RWPE1 (cell line): ENCODE measurements at regions not wholly inside any gene's neighbourhood (a gene's known extent, or its start where the extent isn't known, plus 50 kb on each side); places are given as distances from the start of the nearest gene placed in this dataset.

ENCODE experiments used
- CTCF ChIA-PET: fragments of 350-600 bp; sonication (Branson Sonifier 250); formaldehyde crosslinking; extraction: SDS; loops from one replicate; lab custom pipeline; 2021; lab: Yijun Ruan, JAX
- POLR2A ChIA-PET: fragments of 400-600 bp; formaldehyde crosslinking; extraction: SDS; loops from one replicate; lab custom pipeline; 2020; ENCODE audit warnings: antibody characterized with exemption; ENCODE audit not compliant: low non-redundant PET; lab: Yijun Ruan, JAX
- DNase-seq: peaks from one replicate; pipeline ENCODE4 v3.0.0; 2012; ENCODE audit warnings: low spot score
- H3K27ac ChIP-seq: fragments of 450-650 bp; 2 replicates; pipeline ENCODE4 v1.5.1; 2017
- TF ChIP-seq, protein P1 (sequence below): fragments of 450-650 bp; conservative IDR thresholded peaks from 2 replicates; pipeline ENCODE4 v1.5.1; 2017; ENCODE audit warnings: low read depth, mild to moderate bottlenecking

DNA sequence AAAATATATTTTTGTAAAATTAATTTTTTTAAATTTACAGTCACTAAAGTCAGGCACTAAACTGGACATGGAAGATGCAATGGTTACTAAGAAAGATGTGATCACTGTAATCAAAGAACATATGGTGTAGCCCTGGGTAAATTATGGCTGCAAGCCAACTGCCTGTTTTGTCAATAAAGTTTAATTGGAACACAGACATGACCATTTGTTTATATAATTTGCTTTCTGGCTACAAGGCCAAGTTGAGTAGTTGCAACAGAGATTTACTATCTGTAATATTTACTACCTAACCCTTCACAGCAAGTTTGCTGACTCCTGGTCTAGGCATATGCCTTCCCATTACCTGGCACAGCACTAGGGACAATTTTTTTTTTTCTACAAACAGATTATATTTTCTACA lies 448.9 kb downstream of the ADRA2A start:
- POLR2A ChIA-PET, result no interaction called here
- CTCF ChIA-PET, result no interaction called here
- no peak for DNase-seq
- H3K27ac ChIP-seq, result no peak overlapping the region
- TF ChIP-seq, protein P1, sequence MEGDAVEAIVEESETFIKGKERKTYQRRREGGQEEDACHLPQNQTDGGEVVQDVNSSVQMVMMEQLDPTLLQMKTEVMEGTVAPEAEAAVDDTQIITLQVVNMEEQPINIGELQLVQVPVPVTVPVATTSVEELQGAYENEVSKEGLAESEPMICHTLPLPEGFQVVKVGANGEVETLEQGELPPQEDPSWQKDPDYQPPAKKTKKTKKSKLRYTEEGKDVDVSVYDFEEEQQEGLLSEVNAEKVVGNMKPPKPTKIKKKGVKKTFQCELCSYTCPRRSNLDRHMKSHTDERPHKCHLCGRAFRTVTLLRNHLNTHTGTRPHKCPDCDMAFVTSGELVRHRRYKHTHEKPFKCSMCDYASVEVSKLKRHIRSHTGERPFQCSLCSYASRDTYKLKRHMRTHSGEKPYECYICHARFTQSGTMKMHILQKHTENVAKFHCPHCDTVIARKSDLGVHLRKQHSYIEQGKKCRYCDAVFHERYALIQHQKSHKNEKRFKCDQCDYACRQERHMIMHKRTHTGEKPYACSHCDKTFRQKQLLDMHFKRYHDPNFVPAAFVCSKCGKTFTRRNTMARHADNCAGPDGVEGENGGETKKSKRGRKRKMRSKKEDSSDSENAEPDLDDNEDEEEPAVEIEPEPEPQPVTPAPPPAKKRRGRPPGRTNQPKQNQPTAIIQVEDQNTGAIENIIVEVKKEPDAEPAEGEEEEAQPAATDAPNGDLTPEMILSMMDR, result no peak

- DNase-seq, result no peak
- ChIA-PET POLR2A (no interaction called here), CTCF (interaction anchor here (0.8 kb wide), 1 partner anchor 30 kb away, joined by 4 read pairs; no protein-coding TSS in a partner anchor)
- H3K27ac ChIP-seq, result no peak overlapping the region
- TF ChIP-seq, protein P1, result no peak
Observed at GRCh38 chr10:111531690-111532089, 454.9 kb downstream of the ADRA2A start.

DNA sequence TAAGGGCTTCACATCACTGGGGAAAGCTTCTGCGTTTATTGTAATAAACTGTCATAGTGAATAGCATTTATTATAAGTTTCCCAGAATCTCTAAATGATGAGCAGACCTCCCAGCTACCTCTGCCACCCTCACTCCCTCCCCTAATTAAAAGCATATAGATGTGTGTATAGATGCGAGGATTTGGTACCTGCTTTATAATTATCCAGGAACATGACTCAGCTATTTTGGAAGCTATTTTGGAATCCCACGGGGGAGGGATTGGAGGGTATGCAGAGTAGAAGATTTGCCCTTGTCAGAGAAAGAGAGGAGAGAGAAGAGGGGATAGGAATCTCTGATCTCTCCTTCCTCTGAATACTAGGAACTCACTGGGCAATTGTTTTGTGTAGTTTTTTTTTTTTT lies 455.3 kb downstream of the ADRA2A start:
- TF ChIP-seq, protein P1, result no peak
- ChIA-PET POLR2A (no interaction called here), CTCF (interaction anchor here (0.6 to 0.8 kb wide), 3 partner anchors 29 to 81 kb away, joined by 3 to 5 read pairs (median 4); no protein-coding TSS in a partner anchor)
- no peak for DNase-seq
- H3K27ac ChIP-seq, result no peak overlapping the region

- H3K27ac ChIP-seq, result no peak overlapping the region
- no peak for DNase-seq
- POLR2A ChIA-PET, result no interaction called here
- TF ChIP-seq, protein P1, result no peak
- CTCF ChIA-PET, result interaction anchor here (0.7 kb wide), 1 partner anchor 15 kb away, joined by 6 read pairs; no protein-coding TSS in a partner anchor
Observed at GRCh38 chr10:111539246-111539645, 462.4 kb downstream of the ADRA2A start.

DNA sequence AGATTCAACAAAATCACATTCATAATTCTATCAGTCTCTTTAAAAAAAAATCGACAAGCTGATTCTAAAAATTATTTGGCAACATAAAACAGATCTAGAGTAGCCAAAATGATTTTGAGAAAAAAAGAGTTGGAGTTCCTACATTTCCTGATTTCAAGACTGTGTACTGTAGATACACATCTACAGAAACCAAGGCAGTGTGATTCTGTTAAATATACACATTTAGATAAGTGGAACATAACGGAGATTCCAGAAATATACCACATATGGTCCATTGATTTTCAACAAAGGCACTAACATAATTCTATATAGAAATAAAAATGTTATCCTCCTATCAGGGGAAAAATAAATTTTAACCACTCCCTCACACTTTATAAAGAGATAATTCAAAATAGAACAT lies 467.0 kb downstream of the ADRA2A start:
- POLR2A ChIA-PET, result no interaction called here
- CTCF ChIA-PET, result no interaction called here
- no peak for DNase-seq
- TF ChIP-seq, protein P1, result no peak
- H3K27ac ChIP-seq, result no peak overlapping the region

GRCh38 chr10:111545861-111546605 lies 469.2 kb downstream of the ADRA2A start:
- no peak overlapping the region for H3K27ac ChIP-seq
- no peak for DNase-seq
- TF ChIP-seq, protein P1, result no peak
- ChIA-PET POLR2A (no interaction called here), CTCF (interaction anchor here (0.6 to 0.7 kb wide), 4 partner anchors 10 to 556 kb away, joined by 3 to 5 read pairs (median 4); no protein-coding TSS in a partner anchor)
